ENCODE measurements at regions not wholly inside any gene's neighbourhood (a gene's known extent, or its start where the extent isn't known, plus 50 kb on each side); places are given as distances from the start of the nearest gene placed in this dataset.

DNA sequence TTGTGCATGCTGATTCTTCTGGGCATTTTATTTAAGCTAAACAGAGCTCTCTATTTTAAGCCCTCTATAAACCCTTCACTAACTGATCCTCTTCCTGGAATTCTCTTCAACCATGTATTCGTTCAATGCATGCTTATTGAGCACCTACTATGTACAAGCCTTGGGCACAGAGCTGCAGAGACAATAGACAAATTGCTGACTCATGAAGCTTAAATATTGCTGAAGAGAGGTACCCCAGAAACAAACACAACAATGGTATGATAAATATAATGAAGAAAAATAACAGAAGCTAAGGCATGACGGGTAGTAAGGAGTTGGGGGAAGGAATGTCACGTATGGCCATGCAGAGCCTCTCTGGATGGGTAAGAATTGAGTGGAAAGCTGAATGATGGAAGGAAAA lies 222.2 kb downstream of the PPARGC1A start:
- WGBS, 2 experiments, result 93% methylated on average over 3 of the region's 3 CpGs
- Histone ChIP-seq H3K36me3 (ENCODE audit: control insufficient read depth, insufficient read depth, low read length) (no peaks in the 10 kb centered on the region), H3K27ac (ENCODE audit: insufficient read depth, low read depth, low read length, poor library complexity, severe bottlenecking) (no peak overlapping the region), H3K4me3 (ENCODE audit: insufficient read depth, low read depth, low read length) (no peak overlapping the region), H3K27me3 (ENCODE audit: control insufficient read depth, insufficient read depth, low read length, poor library complexity, severe bottlenecking) (no peaks in the 10 kb centered on the region), H3K4me1 (ENCODE audit: control insufficient read depth, insufficient read depth, low read length) (no peaks in the 10 kb centered on the region), H3K9me3 (ENCODE audit: control insufficient read depth, low read length) (no peaks in the 10 kb centered on the region)

DNA sequence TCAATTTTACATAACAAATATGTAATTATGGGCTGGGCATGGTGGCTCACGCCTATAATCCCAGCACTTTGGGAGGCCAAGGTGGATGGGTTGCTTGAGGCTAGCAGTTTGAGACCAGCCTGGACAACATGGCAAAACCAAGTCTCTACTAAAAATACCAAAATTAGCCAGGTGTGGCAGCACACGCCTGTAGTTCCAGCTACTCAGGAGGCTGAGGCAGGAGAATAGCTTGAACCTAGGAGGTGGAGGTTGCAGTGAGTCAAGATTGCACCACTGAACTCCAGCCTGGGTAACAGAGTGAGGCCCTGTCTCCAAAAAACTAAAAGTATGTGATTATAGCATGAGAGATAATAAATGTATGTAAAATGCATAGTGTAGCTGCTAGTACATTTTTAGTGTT lies 229.0 kb downstream of the PPARGC1A start:
- H3K4me3 ChIP-seq (ENCODE audit: insufficient read depth, low read depth, low read length), result no peak overlapping the region
- 94 to 98% methylated on average over 2 of the region's 2 CpGs for WGBS, 2 experiments

DNA sequence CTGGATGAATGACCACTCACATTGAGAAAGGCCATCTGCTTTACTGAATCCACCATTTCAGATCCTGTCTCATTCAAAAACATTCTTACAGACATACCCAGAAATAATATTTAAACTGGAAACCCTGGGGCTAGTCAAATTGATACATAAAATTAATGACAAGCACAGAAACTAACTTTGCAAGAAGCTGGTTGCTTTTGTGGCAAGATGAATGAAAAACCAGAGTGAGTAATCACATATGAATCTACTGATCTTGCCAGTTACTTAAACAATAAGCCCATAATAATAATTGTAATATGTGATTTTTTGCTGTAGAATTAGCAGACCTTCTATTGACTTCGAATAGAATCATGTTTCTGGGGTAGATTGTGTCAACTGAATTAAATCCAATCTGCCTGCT lies 235.1 kb downstream of the PPARGC1A start:
- Histone ChIP-seq H3K27me3 (ENCODE audit: control insufficient read depth, insufficient read depth, low read length, poor library complexity, severe bottlenecking) (no peaks in the 10 kb centered on the region), H3K4me1 (ENCODE audit: control insufficient read depth, insufficient read depth, low read length) (no peaks in the 10 kb centered on the region), H3K36me3 (ENCODE audit: control insufficient read depth, insufficient read depth, low read length) (no peaks in the 10 kb centered on the region), H3K9me3 (ENCODE audit: control insufficient read depth, low read length) (peaks cover 2% of the 10 kb centered on the region), H3K4me3 (ENCODE audit: insufficient read depth, low read depth, low read length) (no peak overlapping the region), H3K27ac (ENCODE audit: insufficient read depth, low read depth, low read length, poor library complexity, severe bottlenecking) (no peak overlapping the region)
- WGBS, 2 experiments, result 91% methylated on average over 1 of the region's 1 CpG; no CpG with 5 or more reads in 1 of the 2 experiments

More for the DNA sequence above, 229.0 kb downstream of the PPARGC1A start:
- no peaks in the 10 kb centered on the region for H3K4me1 ChIP-seq (ENCODE audit: control insufficient read depth, insufficient read depth, low read length)
- no peak overlapping the region for H3K27ac ChIP-seq (ENCODE audit: insufficient read depth, low read depth, low read length, poor library complexity, severe bottlenecking)
- H3K36me3 ChIP-seq (ENCODE audit: control insufficient read depth, insufficient read depth, low read length), result no peaks in the 10 kb centered on the region
- no peaks in the 10 kb centered on the region for H3K9me3 ChIP-seq (ENCODE audit: control insufficient read depth, low read length)
- H3K27me3 ChIP-seq (ENCODE audit: control insufficient read depth, insufficient read depth, low read length, poor library complexity, severe bottlenecking), result no peaks in the 10 kb centered on the region

DNA sequence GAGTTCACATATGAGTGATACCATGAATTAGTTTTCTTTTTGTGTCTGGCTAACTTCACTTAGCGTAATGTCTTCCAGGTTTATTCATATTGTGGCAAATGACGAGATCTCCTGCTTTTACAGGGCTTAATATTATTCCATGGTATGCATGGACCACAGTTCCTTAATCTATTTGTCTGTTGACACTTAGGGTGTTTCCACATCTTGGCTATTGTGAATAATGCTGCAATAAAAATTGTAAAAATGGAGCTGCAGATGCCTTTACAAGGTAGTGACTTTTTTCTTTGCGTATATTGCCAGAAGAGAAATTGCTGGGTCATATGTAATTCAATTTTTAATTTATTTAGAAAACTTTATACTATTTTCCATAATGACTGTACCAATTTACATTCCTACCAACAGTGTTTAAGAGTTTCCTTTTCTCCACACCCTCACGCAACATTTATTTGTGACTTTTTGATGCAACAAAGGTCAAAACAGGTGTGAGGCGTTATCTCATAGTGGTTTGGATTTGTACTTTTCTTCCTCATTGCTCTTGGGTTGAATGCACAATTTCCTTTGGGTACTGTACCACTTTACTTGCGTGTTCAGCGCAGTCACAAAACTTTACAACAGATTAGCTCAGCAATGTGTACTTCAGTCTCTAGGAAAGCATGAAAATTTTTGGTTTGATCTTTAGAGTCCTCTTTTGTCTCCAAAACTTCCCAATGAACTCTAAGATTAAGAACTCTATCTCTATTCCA lies 240.8 kb downstream of the PPARGC1A start:
- H3K27ac ChIP-seq (ENCODE audit: insufficient read depth, low read depth, low read length, poor library complexity, severe bottlenecking), result no peak overlapping the region
- no peaks in the 10 kb centered on the region for H3K27me3 ChIP-seq (ENCODE audit: control insufficient read depth, insufficient read depth, low read length, poor library complexity, severe bottlenecking)
- no peaks in the 10 kb centered on the region for H3K4me1 ChIP-seq (ENCODE audit: control insufficient read depth, insufficient read depth, low read length)
- no peaks in the 10 kb centered on the region for H3K36me3 ChIP-seq (ENCODE audit: control insufficient read depth, insufficient read depth, low read length)
- H3K9me3 ChIP-seq (ENCODE audit: control insufficient read depth, low read length), result no peaks in the 10 kb centered on the region
- H3K4me3 ChIP-seq (ENCODE audit: insufficient read depth, low read depth, low read length), result no peak overlapping the region
- WGBS, 2 experiments, result 93 to 96% methylated on average over 6 to 7 of the region's 7 CpGs

DNA sequence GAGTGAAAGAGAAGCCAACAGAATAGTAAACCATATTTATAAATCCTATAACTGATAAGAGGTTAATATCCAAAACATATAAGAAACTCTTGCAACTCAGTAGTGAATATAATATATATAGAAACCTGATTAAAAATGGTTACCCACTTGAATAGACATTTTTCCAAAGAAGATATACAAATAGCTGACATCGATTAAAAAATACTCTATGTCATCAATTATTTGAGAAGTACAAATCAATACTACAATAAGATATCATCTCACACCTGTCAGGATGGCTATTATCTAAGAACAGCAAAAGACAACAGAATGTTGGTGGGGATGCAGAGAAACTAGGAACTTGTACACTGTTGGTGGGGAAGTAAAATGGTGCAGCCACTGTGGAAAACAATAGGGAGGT lies 254.4 kb downstream of the PPARGC1A start:
- Histone ChIP-seq H3K27ac (ENCODE audit: insufficient read depth, low read depth, low read length, poor library complexity, severe bottlenecking) (no peak overlapping the region), H3K36me3 (ENCODE audit: control insufficient read depth, insufficient read depth, low read length) (no peaks in the 10 kb centered on the region), H3K4me1 (ENCODE audit: control insufficient read depth, insufficient read depth, low read length) (no peaks in the 10 kb centered on the region), H3K4me3 (ENCODE audit: insufficient read depth, low read depth, low read length) (no peak overlapping the region), H3K9me3 (ENCODE audit: control insufficient read depth, low read length) (no peaks in the 10 kb centered on the region), H3K27me3 (ENCODE audit: control insufficient read depth, insufficient read depth, low read length, poor library complexity, severe bottlenecking) (no peaks in the 10 kb centered on the region)
- 88 to 100% methylated on average over 1 of the region's 1 CpG for WGBS, 2 experiments

DNA sequence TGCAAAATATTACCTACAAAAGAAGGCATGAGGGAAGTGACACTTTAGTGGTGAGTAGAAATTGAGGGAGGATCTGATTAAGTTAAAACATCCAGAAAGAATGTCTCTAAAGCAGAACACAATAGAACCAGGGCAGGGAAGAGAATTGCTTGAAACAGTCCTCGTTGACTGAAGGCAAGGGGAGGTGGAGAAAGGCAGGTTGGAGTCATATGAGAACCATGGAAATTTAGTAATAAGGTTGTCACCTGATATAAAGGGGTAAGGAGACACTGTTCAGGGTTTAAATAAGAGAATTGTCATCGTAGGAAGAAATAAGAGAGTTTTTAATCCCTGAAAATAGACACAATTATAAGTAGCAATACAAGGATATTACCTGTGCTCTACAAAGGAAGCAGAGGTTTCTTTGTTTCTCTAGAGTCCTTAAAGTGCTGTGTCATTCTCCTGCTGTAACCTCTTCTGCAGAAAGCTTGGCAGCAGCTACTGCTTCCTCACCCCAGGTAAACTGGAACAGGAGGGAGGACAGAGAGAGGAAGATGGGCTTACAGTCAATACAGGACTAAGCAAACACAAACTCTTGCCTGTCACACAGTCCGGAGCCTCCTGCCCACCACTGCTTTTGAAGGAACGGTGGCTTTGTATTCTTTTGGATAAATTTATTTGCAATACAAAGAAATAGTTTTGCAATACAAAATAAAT lies 258.4 kb downstream of the PPARGC1A start:
- Histone ChIP-seq H3K27me3 (ENCODE audit: control insufficient read depth, insufficient read depth, low read length, poor library complexity, severe bottlenecking) (no peaks in the 10 kb centered on the region), H3K36me3 (ENCODE audit: control insufficient read depth, insufficient read depth, low read length) (no peaks in the 10 kb centered on the region), H3K4me3 (ENCODE audit: insufficient read depth, low read depth, low read length) (no peak overlapping the region), H3K27ac (ENCODE audit: insufficient read depth, low read depth, low read length, poor library complexity, severe bottlenecking) (no peak overlapping the region), H3K9me3 (ENCODE audit: control insufficient read depth, low read length) (no peaks in the 10 kb centered on the region), H3K4me1 (ENCODE audit: control insufficient read depth, insufficient read depth, low read length) (peaks cover 2% of the 10 kb centered on the region)
- 82 to 88% methylated on average over 1 to 4 of the region's 4 CpGs for WGBS, 2 experiments

DNA sequence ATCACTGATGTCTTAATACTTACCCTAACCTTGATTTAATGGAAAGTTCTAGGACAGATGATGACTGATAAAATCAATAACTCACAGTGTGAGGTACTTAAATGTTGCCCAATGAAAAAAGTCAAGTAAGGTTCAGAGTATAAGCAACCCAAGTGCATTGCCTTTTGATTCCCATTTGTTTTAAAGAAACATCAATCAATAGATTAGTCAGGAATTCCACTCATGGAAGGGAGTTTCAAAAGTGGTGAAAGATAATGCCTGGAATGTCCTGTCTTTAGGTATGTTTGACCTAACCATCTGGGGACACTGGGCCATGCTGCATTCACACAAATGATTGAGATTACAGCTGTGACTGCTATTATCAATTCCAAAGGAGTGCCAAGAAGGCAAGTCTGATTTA lies 259.7 kb downstream of the PPARGC1A start:
- H3K9me3 ChIP-seq (ENCODE audit: control insufficient read depth, low read length), result no peaks in the 10 kb centered on the region
- no peak overlapping the region for H3K27ac ChIP-seq (ENCODE audit: insufficient read depth, low read depth, low read length, poor library complexity, severe bottlenecking)
- no peaks in the 10 kb centered on the region for H3K27me3 ChIP-seq (ENCODE audit: control insufficient read depth, insufficient read depth, low read length, poor library complexity, severe bottlenecking)
- peaks cover 2% of the 10 kb centered on the region for H3K4me1 ChIP-seq (ENCODE audit: control insufficient read depth, insufficient read depth, low read length)
- no peak overlapping the region for H3K4me3 ChIP-seq (ENCODE audit: insufficient read depth, low read depth, low read length)
- no peaks in the 10 kb centered on the region for H3K36me3 ChIP-seq (ENCODE audit: control insufficient read depth, insufficient read depth, low read length)

DNA sequence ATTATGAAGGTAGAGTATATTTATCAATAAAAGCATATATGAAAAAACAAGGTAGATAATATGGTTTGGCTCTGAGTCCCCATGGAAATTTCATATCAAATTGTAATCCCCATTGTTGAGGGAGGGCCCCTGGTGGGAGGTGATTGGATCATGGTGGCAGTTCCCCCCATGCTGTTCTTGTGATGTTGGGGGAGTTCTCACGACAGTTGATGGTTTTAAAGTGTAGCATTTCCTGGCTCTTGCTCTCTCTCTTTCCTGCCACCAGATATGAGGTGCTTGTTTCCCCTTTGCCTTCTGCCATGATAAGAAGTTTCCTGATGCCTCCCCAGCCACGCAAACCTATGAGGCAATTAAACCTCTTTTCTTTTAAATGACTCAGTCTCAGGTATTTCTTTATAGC lies 260.4 kb downstream of the PPARGC1A start:
- WGBS, 2 experiments, result 55 to 57% methylated on average over 2 of the region's 2 CpGs
- Histone ChIP-seq H3K4me3 (ENCODE audit: insufficient read depth, low read depth, low read length) (no peak overlapping the region), H3K27ac (ENCODE audit: insufficient read depth, low read depth, low read length, poor library complexity, severe bottlenecking) (no peak overlapping the region), H3K36me3 (ENCODE audit: control insufficient read depth, insufficient read depth, low read length) (no peaks in the 10 kb centered on the region), H3K9me3 (ENCODE audit: control insufficient read depth, low read length) (no peaks in the 10 kb centered on the region), H3K27me3 (ENCODE audit: control insufficient read depth, insufficient read depth, low read length, poor library complexity, severe bottlenecking) (no peaks in the 10 kb centered on the region), H3K4me1 (ENCODE audit: control insufficient read depth, insufficient read depth, low read length) (peaks cover 2% of the 10 kb centered on the region)

DNA sequence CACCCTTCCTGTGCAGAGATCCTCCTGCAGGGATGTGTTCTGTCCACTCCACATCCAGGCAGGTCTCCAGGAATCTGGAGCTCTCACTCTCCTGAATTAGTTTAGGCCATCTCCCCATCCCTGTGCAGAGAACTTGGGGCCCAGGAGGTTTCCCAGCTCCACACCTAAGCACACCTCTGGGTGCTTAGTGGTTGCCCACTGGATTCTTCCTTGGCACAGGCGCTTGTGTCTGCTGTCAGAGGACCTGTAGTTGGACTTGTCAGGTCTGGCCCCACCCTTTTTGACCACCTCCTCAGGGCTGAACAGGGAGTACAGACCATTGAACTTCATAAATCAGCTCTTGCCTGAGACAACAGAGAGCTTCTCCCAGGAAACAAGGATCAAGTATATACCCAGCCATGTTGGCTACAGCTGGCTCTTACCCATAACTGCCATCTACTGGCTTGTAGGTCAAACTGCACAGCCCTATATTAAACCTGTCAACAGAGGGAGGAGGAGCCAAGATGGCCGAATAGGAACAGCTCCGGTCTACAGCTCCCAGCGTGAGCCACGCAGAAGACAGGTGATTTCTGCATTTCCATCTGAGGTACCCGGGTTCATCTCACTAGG lies 275.5 kb downstream of the PPARGC1A start:
- Histone ChIP-seq H3K36me3 (ENCODE audit: control insufficient read depth, insufficient read depth, low read length) (no peaks in the 10 kb centered on the region), H3K4me1 (ENCODE audit: control insufficient read depth, insufficient read depth, low read length) (no peaks in the 10 kb centered on the region), H3K9me3 (ENCODE audit: control insufficient read depth, low read length) (no peaks in the 10 kb centered on the region), H3K27me3 (ENCODE audit: control insufficient read depth, insufficient read depth, low read length, poor library complexity, severe bottlenecking) (no peaks in the 10 kb centered on the region), H3K4me3 (ENCODE audit: insufficient read depth, low read depth, low read length) (no peak overlapping the region), H3K27ac (ENCODE audit: insufficient read depth, low read depth, low read length, poor library complexity, severe bottlenecking) (no peak overlapping the region)
- WGBS, 2 experiments, result 62 to 96% methylated on average over 1 to 2 of the region's 6 CpGs

DNA sequence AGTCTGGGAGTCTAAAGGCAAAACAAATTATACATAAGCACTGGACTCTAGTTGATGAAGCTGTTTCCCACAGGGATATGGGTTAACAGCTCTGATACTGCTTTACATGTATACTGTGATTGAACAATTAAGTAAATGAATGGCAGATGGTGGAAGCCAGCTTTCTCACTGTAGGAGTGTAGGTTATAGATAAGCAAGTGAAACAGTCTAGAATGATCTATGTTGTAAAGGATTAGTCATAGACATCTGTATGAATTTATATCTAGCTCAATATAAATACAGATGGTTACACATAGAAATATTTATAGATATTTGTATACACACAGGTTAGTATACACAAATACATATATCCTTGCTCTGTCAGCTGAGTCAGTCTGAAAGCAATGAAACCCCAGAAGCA lies 276.1 kb downstream of the PPARGC1A start:
- Histone ChIP-seq H3K9me3 (ENCODE audit: control insufficient read depth, low read length) (no peaks in the 10 kb centered on the region), H3K36me3 (ENCODE audit: control insufficient read depth, insufficient read depth, low read length) (no peaks in the 10 kb centered on the region), H3K4me1 (ENCODE audit: control insufficient read depth, insufficient read depth, low read length) (no peaks in the 10 kb centered on the region), H3K4me3 (ENCODE audit: insufficient read depth, low read depth, low read length) (no peak overlapping the region), H3K27me3 (ENCODE audit: control insufficient read depth, insufficient read depth, low read length, poor library complexity, severe bottlenecking) (no peaks in the 10 kb centered on the region), H3K27ac (ENCODE audit: insufficient read depth, low read depth, low read length, poor library complexity, severe bottlenecking) (no peak overlapping the region)

Data from ectodermal cell (in vitro differentiated cells).